GM23338 (cell line): ENCODE measurements at regions not wholly inside any gene's neighbourhood (a gene's known extent, or its start where the extent isn't known, plus 50 kb on each side); places are given as distances from the start of the nearest gene placed in this dataset.

Experiments
- EZH2 ChIP-seq: fragments of 200-600 bp; sonication (generic); IDR thresholded peaks from one replicate; pipeline ENCODE4 v1.8.0; 2017; ENCODE audit warnings: antibody characterized with exemption, mild to moderate bottlenecking, low read depth; ENCODE audit not compliant: unreplicated experiment
- EZH2phosphoT487 ChIP-seq: fragments of 200-600 bp; sonication (generic); IDR thresholded peaks from one replicate; pipeline ENCODE4 v1.8.1; 2018; ENCODE audit warnings: antibody characterized with exemption; ENCODE audit not compliant: unreplicated experiment
- JUNB ChIP-seq: IDR thresholded peaks from one replicate; pipeline ENCODE4 v1.6.1; 2016; ENCODE audit warnings: antibody characterized with exemption; ENCODE audit not compliant: unreplicated experiment
- POLR2AphosphoS5 ChIP-seq: IDR thresholded peaks from 2 replicates; pipeline ENCODE4 v1.6.1; 2016; ENCODE audit warnings: antibody characterized with exemption, low read depth
- ZNF331 ChIP-seq: fragments of 250-450 bp; sonication (Bioruptor Pico); IDR thresholded peaks from 2 replicates; pipeline ENCODE4 v1.5.0; 2020; ENCODE audit warnings: low read depth, mild to moderate bottlenecking, moderate library complexity
- TF ChIP-seq, protein P1 (sequence below): IDR thresholded peaks from one replicate; pipeline ENCODE4 v1.6.1; 2018; ENCODE audit warnings: antibody characterized with exemption; ENCODE audit not compliant: unreplicated experiment
- TF ChIP-seq, protein P2 (sequence below), 2 experiments: fragments of 200-600 bp in 1 of 2; sonication (generic) in 1 of 2; conservative IDR thresholded peaks; 2 replicates each; pipeline versions ENCODE4 v1.5.1 to v1.6.1; 2016 to 2017; ENCODE audit warnings: antibody characterized with exemption in 2 of 2, low read depth in 2 of 2, mild to moderate bottlenecking in 2 of 2, moderate library complexity in 1 of 2
- TF ChIP-seq, protein P3 (sequence below): IDR thresholded peaks from 2 replicates; pipeline ENCODE4 v1.6.1; 2016; ENCODE audit warnings: antibody characterized with exemption

DNA sequence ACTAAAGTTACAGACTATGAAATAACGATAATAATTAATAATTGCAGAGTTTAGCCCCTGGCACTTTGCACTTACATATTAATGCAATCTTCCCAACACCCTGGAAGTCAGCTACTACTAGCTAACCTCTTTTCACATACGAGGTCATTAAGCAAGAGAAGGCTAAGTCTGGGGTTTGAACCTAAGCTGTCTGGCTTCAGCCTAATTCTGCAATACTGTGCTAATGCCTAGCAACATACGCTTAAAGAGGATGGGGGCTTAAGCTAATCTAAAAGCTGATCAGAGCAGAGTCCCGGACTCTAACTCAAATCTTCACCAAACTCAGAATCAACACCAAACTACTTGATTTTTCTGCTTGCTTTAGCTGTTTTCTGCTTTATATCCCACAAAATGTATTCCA, 168.7 kb upstream of the GNAI1 start:
- TF ChIP-seq ZNF331 (CRISPR knock-in tag) (no peak), EZH2 (no peak), EZH2phosphoT487 (no peak), JUNB (no peak), POLR2AphosphoS5 (no peak)
- TF ChIP-seq, protein P1, sequence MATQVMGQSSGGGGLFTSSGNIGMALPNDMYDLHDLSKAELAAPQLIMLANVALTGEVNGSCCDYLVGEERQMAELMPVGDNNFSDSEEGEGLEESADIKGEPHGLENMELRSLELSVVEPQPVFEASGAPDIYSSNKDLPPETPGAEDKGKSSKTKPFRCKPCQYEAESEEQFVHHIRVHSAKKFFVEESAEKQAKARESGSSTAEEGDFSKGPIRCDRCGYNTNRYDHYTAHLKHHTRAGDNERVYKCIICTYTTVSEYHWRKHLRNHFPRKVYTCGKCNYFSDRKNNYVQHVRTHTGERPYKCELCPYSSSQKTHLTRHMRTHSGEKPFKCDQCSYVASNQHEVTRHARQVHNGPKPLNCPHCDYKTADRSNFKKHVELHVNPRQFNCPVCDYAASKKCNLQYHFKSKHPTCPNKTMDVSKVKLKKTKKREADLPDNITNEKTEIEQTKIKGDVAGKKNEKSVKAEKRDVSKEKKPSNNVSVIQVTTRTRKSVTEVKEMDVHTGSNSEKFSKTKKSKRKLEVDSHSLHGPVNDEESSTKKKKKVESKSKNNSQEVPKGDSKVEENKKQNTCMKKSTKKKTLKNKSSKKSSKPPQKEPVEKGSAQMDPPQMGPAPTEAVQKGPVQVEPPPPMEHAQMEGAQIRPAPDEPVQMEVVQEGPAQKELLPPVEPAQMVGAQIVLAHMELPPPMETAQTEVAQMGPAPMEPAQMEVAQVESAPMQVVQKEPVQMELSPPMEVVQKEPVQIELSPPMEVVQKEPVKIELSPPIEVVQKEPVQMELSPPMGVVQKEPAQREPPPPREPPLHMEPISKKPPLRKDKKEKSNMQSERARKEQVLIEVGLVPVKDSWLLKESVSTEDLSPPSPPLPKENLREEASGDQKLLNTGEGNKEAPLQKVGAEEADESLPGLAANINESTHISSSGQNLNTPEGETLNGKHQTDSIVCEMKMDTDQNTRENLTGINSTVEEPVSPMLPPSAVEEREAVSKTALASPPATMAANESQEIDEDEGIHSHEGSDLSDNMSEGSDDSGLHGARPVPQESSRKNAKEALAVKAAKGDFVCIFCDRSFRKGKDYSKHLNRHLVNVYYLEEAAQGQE = no peak
- TF ChIP-seq, protein P2, sequence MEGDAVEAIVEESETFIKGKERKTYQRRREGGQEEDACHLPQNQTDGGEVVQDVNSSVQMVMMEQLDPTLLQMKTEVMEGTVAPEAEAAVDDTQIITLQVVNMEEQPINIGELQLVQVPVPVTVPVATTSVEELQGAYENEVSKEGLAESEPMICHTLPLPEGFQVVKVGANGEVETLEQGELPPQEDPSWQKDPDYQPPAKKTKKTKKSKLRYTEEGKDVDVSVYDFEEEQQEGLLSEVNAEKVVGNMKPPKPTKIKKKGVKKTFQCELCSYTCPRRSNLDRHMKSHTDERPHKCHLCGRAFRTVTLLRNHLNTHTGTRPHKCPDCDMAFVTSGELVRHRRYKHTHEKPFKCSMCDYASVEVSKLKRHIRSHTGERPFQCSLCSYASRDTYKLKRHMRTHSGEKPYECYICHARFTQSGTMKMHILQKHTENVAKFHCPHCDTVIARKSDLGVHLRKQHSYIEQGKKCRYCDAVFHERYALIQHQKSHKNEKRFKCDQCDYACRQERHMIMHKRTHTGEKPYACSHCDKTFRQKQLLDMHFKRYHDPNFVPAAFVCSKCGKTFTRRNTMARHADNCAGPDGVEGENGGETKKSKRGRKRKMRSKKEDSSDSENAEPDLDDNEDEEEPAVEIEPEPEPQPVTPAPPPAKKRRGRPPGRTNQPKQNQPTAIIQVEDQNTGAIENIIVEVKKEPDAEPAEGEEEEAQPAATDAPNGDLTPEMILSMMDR (conservative IDR thresholded peaks at IDR 0.05; ENCODE audit: low read depth in 2 of 2) = no peak
- TF ChIP-seq, protein P3, sequence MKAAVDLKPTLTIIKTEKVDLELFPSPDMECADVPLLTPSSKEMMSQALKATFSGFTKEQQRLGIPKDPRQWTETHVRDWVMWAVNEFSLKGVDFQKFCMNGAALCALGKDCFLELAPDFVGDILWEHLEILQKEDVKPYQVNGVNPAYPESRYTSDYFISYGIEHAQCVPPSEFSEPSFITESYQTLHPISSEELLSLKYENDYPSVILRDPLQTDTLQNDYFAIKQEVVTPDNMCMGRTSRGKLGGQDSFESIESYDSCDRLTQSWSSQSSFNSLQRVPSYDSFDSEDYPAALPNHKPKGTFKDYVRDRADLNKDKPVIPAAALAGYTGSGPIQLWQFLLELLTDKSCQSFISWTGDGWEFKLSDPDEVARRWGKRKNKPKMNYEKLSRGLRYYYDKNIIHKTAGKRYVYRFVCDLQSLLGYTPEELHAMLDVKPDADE = no peak
